Skin epidermis (tissue), 12 donors: ENCODE measurements at regions not wholly inside any gene's neighbourhood (a gene's known extent, or its start where the extent isn't known, plus 50 kb on each side); places are given as distances from the start of the nearest gene placed in this dataset.
"Not testable (repeated sequence)": the region's sequence is repeated elsewhere in the genome, so short reads cannot be mapped to it uniquely, and the experiment has no call there.

Source experiments
- H3K27ac ChIP-seq, 21 experiments: fragments of 200-600 bp; sonication (generic) in 11 of 21; one replicate each; pipeline ENCODE4 v1.5.0; 2020; ENCODE audit warnings: mild to moderate bottlenecking in 3 of 21, inconsistent platforms in 2 of 21, moderate library complexity in 2 of 21
- H3K4me3 ChIP-seq, 7 experiments: fragments of 200-600 bp; sonication (generic) in 2 of 7; one replicate each; pipeline ENCODE4 v1.5.0; 2020; ENCODE audit warnings: inconsistent platforms in 2 of 7, mild to moderate bottlenecking in 2 of 7, moderate library complexity in 1 of 7

- not testable (repeated sequence) for H3K27ac ChIP-seq, H3K4me3 ChIP-seq
Observed at GRCh38 chr17:45554479-45554878, 64.0 kb upstream of the PLEKHM1 start.

- not testable (repeated sequence) for H3K4me3 ChIP-seq, H3K27ac ChIP-seq
Observed at GRCh38 chr17:45558821-45559220, 68.3 kb upstream of the PLEKHM1 start.

- not testable (repeated sequence) for H3K4me3 ChIP-seq, H3K27ac ChIP-seq
Observed at GRCh38 chr17:45562868-45563267, 72.3 kb upstream of the PLEKHM1 start.

- not testable (repeated sequence) for H3K4me3 ChIP-seq, H3K27ac ChIP-seq
Observed at GRCh38 chr17:45563283-45563682, 72.8 kb upstream of the PLEKHM1 start.

GRCh38 chr17:45568275-45568674 is 77.8 kb upstream of the PLEKHM1 start:
- H3K27ac ChIP-seq, H3K4me3 ChIP-seq: not testable (repeated sequence)

- not testable (repeated sequence) for H3K4me3 ChIP-seq, H3K27ac ChIP-seq
Observed at GRCh38 chr17:45573326-45573725, 82.8 kb upstream of the PLEKHM1 start.

GRCh38 chr17:45573924-45574770 is 83.6 kb upstream of the PLEKHM1 start:
- H3K27ac ChIP-seq: no peak overlapping the region
- H3K4me3 ChIP-seq: no peak overlapping the region

GRCh38 chr17:45575126-45575885 is 84.8 kb upstream of the PLEKHM1 start:
- H3K27ac ChIP-seq: peak overlapping the region in 1 of 21 experiments; percentile 58
- H3K4me3 ChIP-seq: no peak overlapping the region

- not testable (repeated sequence) for H3K4me3 ChIP-seq
- H3K27ac ChIP-seq: peak overlapping the region in 3 of 21 experiments; percentile 5 to 38 (median 15)
Observed at GRCh38 chr17:45576527-45577307, 86.2 kb upstream of the PLEKHM1 start.

- no peak overlapping the region for H3K4me3 ChIP-seq
- no peak overlapping the region for H3K27ac ChIP-seq
Observed at GRCh38 chr17:45577571-45578279, 87.2 kb upstream of the PLEKHM1 start.

GRCh38 chr17:45578516-45579455 is 88.3 kb upstream of the PLEKHM1 start:
- Histone ChIP-seq H3K27ac (peak overlapping the region in 9 of 21 experiments; percentile 7 to 75 (median 41)), H3K4me3 (no peak overlapping the region)

GRCh38 chr17:45579529-45580495 is 89.3 kb upstream of the PLEKHM1 start:
- peak overlapping the region in 9 of 21 experiments; percentile 3 to 75 (median 28) for H3K27ac ChIP-seq
- H3K4me3 ChIP-seq: no peak overlapping the region

GRCh38 chr17:45580924-45581323 is 90.4 kb upstream of the PLEKHM1 start:
- H3K4me3 ChIP-seq: no peak overlapping the region
- no peak overlapping the region for H3K27ac ChIP-seq

- no peak overlapping the region for H3K4me3 ChIP-seq
- peak overlapping the region in 1 of 21 experiments; percentile 72 for H3K27ac ChIP-seq
Observed at GRCh38 chr17:45581860-45582259, 91.3 kb upstream of the PLEKHM1 start.

GRCh38 chr17:45584092-45585036 is 93.8 kb upstream of the PLEKHM1 start:
- Histone ChIP-seq H3K4me3 (peak overlapping the region; percentile 53 to 85 (median 60)), H3K27ac (peak overlapping the region; percentile 72 to 97 (median 90))
